Mesendoderm (in vitro differentiated cells): ENCODE measurements at regions not wholly inside any gene's neighbourhood (a gene's known extent, or its start where the extent isn't known, plus 50 kb on each side); places are given as distances from the start of the nearest gene placed in this dataset.
"Not testable (repeated sequence)": the region's sequence is repeated elsewhere in the genome, so short reads cannot be mapped to it uniquely, and the experiment has no call there.

ENCODE experiments used
- DNase-seq: peaks from one replicate; pipeline ENCODE4 v3.0.0; 2013
- H2AK5ac ChIP-seq: 2 replicates; pipeline ENCODE4 v1.6.1; 2013; ENCODE audit warnings: low read length, inconsistent platforms
- H2BK120ac ChIP-seq: 2 replicates; pipeline ENCODE4 v1.6.1; 2013; ENCODE audit warnings: low read depth, mild to moderate bottlenecking, low read length, moderate library complexity, mixed read lengths
- H2BK15ac ChIP-seq: replicated peaks from 2 replicates; pipeline ENCODE4 v1.6.1; 2013; ENCODE audit warnings: low read depth, mild to moderate bottlenecking, moderate library complexity
- H2BK5ac ChIP-seq: 2 replicates; pipeline ENCODE4 v1.6.1; 2013; ENCODE audit warnings: low read length, inconsistent platforms
- H3K18ac ChIP-seq: 2 replicates; pipeline ENCODE4 v1.6.1; 2013; ENCODE audit warnings: mild to moderate bottlenecking, low read length, mixed read lengths
- H3K23ac ChIP-seq: one replicate; pipeline ENCODE4 v1.6.1; 2013; ENCODE audit warnings: low read length
- H3K27ac ChIP-seq: 2 replicates; pipeline ENCODE4 v1.5.1; 2013; ENCODE audit warnings: low read depth, mild to moderate bottlenecking, inconsistent platforms, low read length, moderate library complexity
- H3K27me3 ChIP-seq: 2 replicates; pipeline ENCODE4 v1.6.1; 2013; ENCODE audit warnings: low read length, control low read depth, mild to moderate bottlenecking, inconsistent platforms; ENCODE audit not compliant: insufficient read depth, poor library complexity
- H3K36me3 ChIP-seq: 2 replicates; pipeline ENCODE4 v1.6.1; 2013; ENCODE audit warnings: low read length, inconsistent platforms; ENCODE audit not compliant: control insufficient read depth, insufficient read depth
- H3K4ac ChIP-seq: one replicate; pipeline ENCODE4 v1.6.1; 2013; ENCODE audit warnings: low read depth, mild to moderate bottlenecking, low read length, moderate library complexity
- H3K4me1 ChIP-seq: 2 replicates; pipeline ENCODE4 v1.6.1; 2013; ENCODE audit warnings: low read depth, low read length, inconsistent platforms; ENCODE audit not compliant: control insufficient read depth
- H3K4me2 ChIP-seq: 2 replicates; pipeline ENCODE4 v1.6.1; 2013; ENCODE audit warnings: low read length
- H3K4me3 ChIP-seq: 2 replicates; pipeline ENCODE4 v1.5.1; 2013; ENCODE audit warnings: mild to moderate bottlenecking, low read length
- H3K56ac ChIP-seq: one replicate; pipeline ENCODE4 v1.6.1; 2013; ENCODE audit warnings: low read length
- H3K79me1 ChIP-seq: 2 replicates; pipeline ENCODE4 v1.6.1; 2013; ENCODE audit warnings: low read length, inconsistent platforms
- H3K79me2 ChIP-seq: 2 replicates; pipeline ENCODE4 v1.6.1; 2013; ENCODE audit warnings: mild to moderate bottlenecking, low read length; ENCODE audit not compliant: control insufficient read depth, insufficient read depth
- H3K9ac ChIP-seq: 2 replicates; pipeline ENCODE4 v1.6.1; 2013; ENCODE audit warnings: low read length, inconsistent platforms
- H4K5ac ChIP-seq: one replicate; pipeline ENCODE4 v1.6.1; 2013; ENCODE audit warnings: low read length
- H4K8ac ChIP-seq: one replicate; pipeline ENCODE4 v1.6.1; 2013; ENCODE audit warnings: low read depth, mild to moderate bottlenecking, control low read depth, low read length, moderate library complexity
- WGBS: extraction: QIAGEN DNeasy Blood & Tissue Kit; methylation state at CpG from one replicate; pipeline ENCODE4 v1.1.7; 2013; ENCODE audit warnings: low lambda C conversion rate, missing lambda C conversion rate; ENCODE audit not compliant: insufficient coverage; ENCODE audit errors: extremely low coverage; 5-methylcytosine and 5-hydroxymethylcytosine counted together

DNA sequence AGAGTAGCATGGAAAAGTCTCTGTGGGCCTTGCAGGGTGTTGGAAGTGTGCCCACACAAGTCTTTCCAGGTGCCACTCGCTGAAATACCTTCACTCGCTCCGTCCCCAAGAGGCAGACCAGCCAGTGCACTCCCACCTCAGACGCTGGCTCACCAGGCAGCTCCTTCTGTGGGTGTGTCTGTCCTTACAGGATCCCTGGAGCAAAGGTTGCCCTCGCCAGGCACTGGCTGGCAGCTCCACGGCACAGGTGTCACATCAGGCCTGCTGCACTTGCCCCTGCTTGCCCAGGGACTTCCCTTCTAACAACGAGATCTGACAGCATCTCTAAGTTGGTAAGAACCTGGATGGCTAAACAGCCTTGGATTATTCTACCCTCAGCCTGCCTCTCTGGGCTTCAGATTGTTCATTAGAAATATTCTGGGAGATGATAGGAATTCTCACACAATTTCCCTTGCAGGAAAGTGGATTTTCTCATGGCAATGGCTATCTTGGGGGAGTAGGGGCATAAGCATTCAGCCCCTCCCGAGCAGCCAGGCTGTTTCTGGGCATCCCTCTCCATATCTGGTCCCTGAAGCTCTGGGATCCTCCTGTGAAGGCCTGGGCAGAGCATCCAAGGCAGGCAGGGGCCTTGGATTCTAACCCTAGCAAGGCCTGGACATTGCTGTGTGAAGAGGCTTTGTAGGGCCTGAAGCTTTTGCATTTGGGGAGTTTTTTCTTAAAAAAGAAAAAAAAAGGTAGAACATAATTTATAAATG is 262.1 kb downstream of the MYCN start:
- Histone ChIP-seq H3K79me1 (no peaks in the 10 kb centered on the region), H4K5ac (no peak overlapping the region), H3K4me2 (no peak overlapping the region), H3K4me1 (no peaks in the 10 kb centered on the region), H2BK5ac (no peak overlapping the region), H3K9ac (no peak overlapping the region), H3K36me3 (no peaks in the 10 kb centered on the region), H2BK15ac (no peak overlapping the region), H3K27me3 (no peaks in the 10 kb centered on the region), H3K27ac (no peak overlapping the region), H3K4me3 (no peak overlapping the region), H3K56ac (no peak overlapping the region), H4K8ac (no peak overlapping the region), H2BK120ac (no peak overlapping the region), H3K4ac (no peak overlapping the region), H3K18ac (no peak overlapping the region), H3K23ac (no peak overlapping the region), H3K79me2 (no peaks in the 10 kb centered on the region), H2AK5ac (no peak overlapping the region)
- no CpG with 5 or more reads among the region's 8 CpGs for WGBS
- no peak for DNase-seq

- no peak overlapping the region for H3K4me3 ChIP-seq
- H3K4ac ChIP-seq, result no peak overlapping the region
- H3K23ac ChIP-seq, result no peak overlapping the region
- no peak overlapping the region for H3K18ac ChIP-seq
- no peaks in the 10 kb centered on the region for H3K4me1 ChIP-seq
- no peaks in the 10 kb centered on the region for H3K79me1 ChIP-seq
- H3K4me2 ChIP-seq, result no peak overlapping the region
- H3K9ac ChIP-seq, result no peak overlapping the region
- no peak overlapping the region for H4K5ac ChIP-seq
- H2BK5ac ChIP-seq, result no peak overlapping the region
- no CpG with 5 or more reads among the region's 7 CpGs for WGBS
- H3K27me3 ChIP-seq, result no peaks in the 10 kb centered on the region
- no peak overlapping the region for H2BK15ac ChIP-seq
- no peak overlapping the region for H4K8ac ChIP-seq
- DNase-seq, result no peak
- H3K56ac ChIP-seq, result no peak overlapping the region
- H3K27ac ChIP-seq, result no peak overlapping the region
- H3K36me3 ChIP-seq, result no peaks in the 10 kb centered on the region
- no peak overlapping the region for H2BK120ac ChIP-seq
- no peaks in the 10 kb centered on the region for H3K79me2 ChIP-seq
- H2AK5ac ChIP-seq, result no peak overlapping the region
Measured at GRCh38 chr2:16201848-16202247, 261.5 kb downstream of the MYCN start.

GRCh38 chr2:16200554-16201193 is 260.3 kb downstream of the MYCN start:
- H3K18ac ChIP-seq, result no peak overlapping the region
- WGBS, result no CpG with 5 or more reads among the region's 3 CpGs
- H3K23ac ChIP-seq, result no peak overlapping the region
- H3K27me3 ChIP-seq, result no peaks in the 10 kb centered on the region
- no peak for DNase-seq
- no peak overlapping the region for H2BK5ac ChIP-seq
- H2BK15ac ChIP-seq, result no peak overlapping the region
- H3K36me3 ChIP-seq, result no peaks in the 10 kb centered on the region
- no peak overlapping the region for H4K8ac ChIP-seq
- H3K56ac ChIP-seq, result no peak overlapping the region
- no peak overlapping the region for H2AK5ac ChIP-seq
- no peak overlapping the region for H3K4me2 ChIP-seq
- no peaks in the 10 kb centered on the region for H3K79me1 ChIP-seq
- H3K27ac ChIP-seq, result no peak overlapping the region
- H3K4ac ChIP-seq, result no peak overlapping the region
- no peak overlapping the region for H3K4me3 ChIP-seq
- H3K79me2 ChIP-seq, result no peaks in the 10 kb centered on the region
- no peak overlapping the region for H2BK120ac ChIP-seq
- no peak overlapping the region for H4K5ac ChIP-seq
- H3K4me1 ChIP-seq, result no peaks in the 10 kb centered on the region
- no peak overlapping the region for H3K9ac ChIP-seq

GRCh38 chr2:16199882-16200553 is 259.7 kb downstream of the MYCN start:
- no peak overlapping the region for H2BK5ac ChIP-seq
- no peak overlapping the region for H3K23ac ChIP-seq
- H3K4me3 ChIP-seq, result no peak overlapping the region
- H2AK5ac ChIP-seq, result no peak overlapping the region
- H3K27ac ChIP-seq, result no peak overlapping the region
- H4K5ac ChIP-seq, result no peak overlapping the region
- H3K4me2 ChIP-seq, result no peak overlapping the region
- H3K9ac ChIP-seq, result no peak overlapping the region
- H3K56ac ChIP-seq, result no peak overlapping the region
- WGBS, result no CpG with 5 or more reads among the region's 10 CpGs
- H3K27me3 ChIP-seq, result no peaks in the 10 kb centered on the region
- no peaks in the 10 kb centered on the region for H3K79me1 ChIP-seq
- H2BK120ac ChIP-seq, result no peak overlapping the region
- H3K79me2 ChIP-seq, result no peaks in the 10 kb centered on the region
- H4K8ac ChIP-seq, result no peak overlapping the region
- DNase-seq, result no peak
- no peaks in the 10 kb centered on the region for H3K4me1 ChIP-seq
- H3K18ac ChIP-seq, result no peak overlapping the region
- H2BK15ac ChIP-seq, result no peak overlapping the region
- H3K36me3 ChIP-seq, result no peaks in the 10 kb centered on the region
- no peak overlapping the region for H3K4ac ChIP-seq

DNA sequence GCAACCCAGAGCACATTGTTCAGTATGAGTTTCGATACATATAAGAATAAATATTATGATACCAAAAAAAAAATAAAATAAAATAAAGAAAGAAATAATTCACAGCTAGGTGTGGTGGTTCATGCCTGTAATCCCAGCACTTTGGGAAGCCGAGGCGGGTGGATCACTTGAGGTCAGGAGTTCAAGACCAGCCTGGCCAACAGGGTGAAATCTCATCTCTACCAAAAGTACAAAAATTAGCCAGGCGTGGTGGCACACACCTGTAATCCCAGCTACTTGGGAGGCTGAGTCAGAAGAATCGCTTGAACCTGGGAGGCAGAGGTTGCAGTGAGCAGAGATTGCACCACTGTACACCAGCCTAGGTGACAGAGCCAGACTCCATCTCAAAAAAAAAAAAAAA is 258.9 kb downstream of the MYCN start:
- H4K5ac ChIP-seq, H3K23ac ChIP-seq, H2BK120ac ChIP-seq, H3K4me2 ChIP-seq, H3K4me1 ChIP-seq, H2BK5ac ChIP-seq, H3K27me3 ChIP-seq, H4K8ac ChIP-seq, H3K9ac ChIP-seq, H3K4ac ChIP-seq, H3K27ac ChIP-seq, H3K56ac ChIP-seq, H3K4me3 ChIP-seq, H2AK5ac ChIP-seq, DNase-seq, H3K79me2 ChIP-seq, H2BK15ac ChIP-seq, H3K79me1 ChIP-seq, H3K18ac ChIP-seq, H3K36me3 ChIP-seq: not testable (repeated sequence)
- WGBS, result no CpG with 5 or more reads among the region's 5 CpGs
